Prostate gland (tissue), 2 donors: ENCODE measurements at regions not wholly inside any gene's neighbourhood (a gene's known extent, or its start where the extent isn't known, plus 50 kb on each side); places are given as distances from the start of the nearest gene placed in this dataset.
"Not testable (repeated sequence)": the region's sequence is repeated elsewhere in the genome, so short reads cannot be mapped to it uniquely, and the experiment has no call there.

Source experiments
- DNase-seq: peaks from one replicate; pipeline ENCODE4 v3.0.0-alpha.2; 2019; ENCODE audit warnings: low spot score
- H3K27ac ChIP-seq, 2 donors: fragments of 200-600 bp; sonication (generic); 2 replicates each; pipeline ENCODE4 v1.5.1; 2017 to 2019
- H3K27me3 ChIP-seq: fragments of 200-600 bp; sonication (generic); replicated peaks from 2 replicates; pipeline ENCODE4 v1.5.1; 2019; ENCODE audit not compliant: insufficient read depth
- H3K36me3 ChIP-seq, 2 donors: fragments of 200-600 bp; sonication (generic); 1 replicate in 1 of 2; 2 replicates in 1 of 2; pipeline versions ENCODE4 v1.5.1 to v1.8.1; 2017 to 2019
- H3K4me1 ChIP-seq: fragments of 200-600 bp; sonication (generic); replicated peaks from 2 replicates; pipeline ENCODE4 v1.5.1; 2019
- H3K4me3 ChIP-seq, 2 donors: fragments of 200-600 bp; sonication (generic); 2 replicates each; pipeline ENCODE4 v1.5.1; 2017 to 2019
- H3K9me3 ChIP-seq: fragments of 200-600 bp; sonication (generic); 2 replicates; pipeline ENCODE4 v1.5.1; 2017
- POLR2A ChIP-seq: fragments of 450-650 bp; IDR thresholded peaks from one replicate; pipeline ENCODE4 v1.6.1; 2016; ENCODE audit warnings: antibody characterized with exemption, mild to moderate bottlenecking
- POLR2AphosphoS5 ChIP-seq: sonication (generic); formaldehyde crosslinking; IDR thresholded peaks from one replicate; pipeline ENCODE4 v1.6.1; 2017; ENCODE audit warnings: antibody characterized with exemption
- WGBS: methylation state at CpG from one replicate; pipeline ENCODE4 v1.1.5; 2018; 5-methylcytosine and 5-hydroxymethylcytosine counted together
- intact Hi-C: fragments of 100-400 bp; cut with DNase I; formaldehyde crosslinking; loops from one replicate; pipeline ENCODE4 v1.14.2; 2022
- TF ChIP-seq, protein P1 (sequence below), 4 experiments: fragments of 200-600 bp in 2 of 4; fragments of 450-650 bp in 2 of 4; sonication (generic) in 2 of 4; IDR thresholded peaks; 1 replicate in 3 of 4; 2 replicates in 1 of 4; pipeline ENCODE4 v1.5.1; 2016 to 2019; ENCODE audit warnings: antibody characterized with exemption in 4 of 4, mild to moderate bottlenecking in 2 of 4, moderate library complexity in 2 of 4

DNA sequence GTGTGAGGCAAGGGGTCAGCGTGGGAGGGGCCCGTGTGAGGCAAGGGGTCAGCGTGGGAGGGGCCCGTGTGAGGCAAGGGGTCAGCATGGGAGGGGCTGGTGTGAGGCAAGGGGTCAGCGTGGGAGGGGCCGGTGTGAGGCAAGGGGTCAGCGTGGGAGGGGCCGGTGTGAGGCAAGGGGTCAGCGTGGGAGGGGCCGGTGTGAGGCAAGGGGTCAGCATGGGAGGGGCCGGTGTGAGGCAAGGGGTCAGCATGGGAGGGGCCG, 119.2 kb downstream of the SEPTIN14 start:
- H3K9me3 ChIP-seq, H3K27me3 ChIP-seq, DNase-seq, H3K4me3 ChIP-seq, intact Hi-C loops, H3K27ac ChIP-seq, H3K36me3 ChIP-seq, H3K4me1 ChIP-seq: not testable (repeated sequence)
- WGBS = 87% methylated on average over 12 of the region's 12 CpGs

GRCh38 chr7:55742651-55743453, 119.7 kb downstream of the SEPTIN14 start:
- H3K27me3 ChIP-seq, DNase-seq, H3K36me3 ChIP-seq, H3K4me3 ChIP-seq, intact Hi-C loops, H3K4me1 ChIP-seq, H3K27ac ChIP-seq, H3K9me3 ChIP-seq: not testable (repeated sequence)
- WGBS = 92% methylated on average over 36 of the region's 37 CpGs

DNA sequence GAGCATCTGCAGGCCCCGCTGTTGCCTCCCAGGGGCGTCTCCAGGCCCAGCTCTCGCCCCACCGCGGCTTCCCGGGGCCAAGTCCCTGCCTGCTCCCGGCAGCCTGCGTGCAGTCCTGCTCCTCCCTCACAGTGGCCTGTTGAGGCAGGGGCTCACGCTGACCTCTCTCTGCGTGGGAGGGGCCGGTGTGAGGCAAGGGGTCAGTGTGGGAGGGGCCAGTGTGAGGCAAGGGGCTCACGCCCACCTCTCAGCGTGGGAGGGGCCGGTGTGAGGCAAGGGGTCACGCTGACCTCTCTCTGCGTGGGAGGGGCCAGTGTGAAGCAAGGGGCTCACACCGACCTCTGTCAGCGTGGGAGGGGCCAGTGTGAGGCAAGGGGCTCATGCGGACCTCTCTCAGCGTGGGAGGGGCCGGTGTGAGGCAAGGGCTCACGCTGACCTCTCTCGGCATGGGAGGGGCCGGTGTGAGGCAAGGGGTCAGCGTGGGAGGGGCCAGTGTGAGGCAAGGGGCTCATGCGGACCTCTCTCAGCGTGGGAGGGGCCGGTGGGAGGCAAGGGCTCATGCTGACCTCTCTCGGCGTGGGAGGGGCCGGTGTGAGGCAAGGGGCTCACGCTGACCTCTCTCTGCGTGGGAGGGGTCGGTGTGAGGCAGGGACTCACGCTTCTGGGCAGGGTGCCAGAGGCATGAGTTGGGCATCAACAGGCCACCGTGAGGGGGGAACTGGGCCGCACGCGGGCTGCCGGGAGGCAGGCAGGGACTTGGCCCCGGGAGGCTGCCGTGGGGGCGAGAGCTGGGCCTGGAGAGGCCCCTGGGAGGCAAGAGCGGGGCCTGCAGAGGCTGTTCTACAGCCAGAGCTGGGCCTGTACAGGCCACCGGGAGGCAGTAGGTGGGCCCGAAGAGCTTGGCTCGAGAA, 120.6 kb downstream of the SEPTIN14 start:
- H3K36me3 ChIP-seq, H3K4me1 ChIP-seq, DNase-seq, H3K9me3 ChIP-seq, H3K27ac ChIP-seq, H3K4me3 ChIP-seq, intact Hi-C loops, H3K27me3 ChIP-seq: not testable (repeated sequence)
- WGBS = 89% methylated on average over 46 of the region's 47 CpGs

GRCh38 chr7:55740633-55741250, 121.8 kb downstream of the SEPTIN14 start:
- H3K27ac ChIP-seq, intact Hi-C loops, H3K4me1 ChIP-seq, H3K36me3 ChIP-seq, DNase-seq, H3K4me3 ChIP-seq, H3K27me3 ChIP-seq, H3K9me3 ChIP-seq: not testable (repeated sequence)
- 84% methylated on average over 24 of the region's 27 CpGs for WGBS

DNA sequence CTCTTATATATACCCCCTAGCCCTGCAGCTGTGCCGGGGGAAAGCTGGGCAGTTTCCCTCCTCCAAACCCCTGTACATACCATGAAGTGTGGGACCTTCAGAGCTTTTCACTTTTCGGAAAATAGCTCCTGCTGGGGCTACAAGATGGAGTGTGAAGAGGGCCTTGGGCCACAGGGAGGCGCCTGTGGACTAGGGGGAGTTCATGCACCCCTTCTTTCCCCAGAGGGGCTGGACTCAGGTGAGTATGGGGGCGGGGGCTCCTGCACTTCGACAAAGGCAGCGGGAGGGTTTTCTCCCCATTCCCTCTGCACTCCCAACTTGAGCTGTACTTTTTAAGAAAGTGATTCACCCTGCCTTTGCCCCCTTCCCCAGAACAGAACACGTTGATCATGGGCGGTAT, 122.5 kb downstream of the SEPTIN14 start:
- WGBS = 83% methylated on average over 8 of the region's 8 CpGs
- H3K4me3 ChIP-seq, H3K27me3 ChIP-seq, H3K9me3 ChIP-seq, H3K27ac ChIP-seq, DNase-seq, H3K36me3 ChIP-seq, H3K4me1 ChIP-seq, intact Hi-C loops: not testable (repeated sequence)

DNA sequence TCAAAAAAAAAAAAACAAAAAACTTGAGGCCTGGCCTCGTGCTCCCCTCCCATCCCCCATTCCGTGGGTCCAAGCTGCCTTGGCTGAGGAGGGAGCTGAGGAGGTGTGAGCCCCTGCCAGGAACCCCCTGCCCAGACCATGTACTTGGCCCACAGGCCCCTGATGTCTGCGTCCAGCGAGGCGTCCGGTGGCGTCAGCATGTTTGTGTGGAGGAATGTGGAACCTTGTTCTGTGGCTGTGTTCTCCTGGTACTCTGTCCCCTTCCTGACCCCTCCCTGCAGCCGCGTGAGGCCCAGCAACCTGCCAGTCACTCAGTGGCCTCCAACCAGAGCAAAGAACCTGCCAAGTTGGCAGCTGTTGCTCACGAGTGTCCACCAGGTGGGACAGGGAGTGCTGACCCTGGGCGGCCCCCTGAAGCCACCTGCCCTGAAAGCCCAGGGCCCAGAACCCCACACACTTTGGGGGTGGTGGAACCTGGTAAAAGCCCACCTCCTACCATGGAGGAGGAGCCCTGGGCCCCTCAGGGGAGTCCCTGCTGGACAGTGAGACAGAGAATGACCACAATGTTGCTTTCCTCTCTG, 125.8 kb downstream of the SEPTIN14 start:
- H3K27me3 ChIP-seq, H3K4me1 ChIP-seq, H3K36me3 ChIP-seq, H3K9me3 ChIP-seq, H3K27ac ChIP-seq, DNase-seq, intact Hi-C loops, H3K4me3 ChIP-seq: not testable (repeated sequence)
- 86% methylated on average over 11 of the region's 11 CpGs for WGBS

- no peaks in the 10 kb centered on the region for H3K27me3 ChIP-seq
- no peaks in the 10 kb centered on the region for H3K9me3 ChIP-seq
- no peak for DNase-seq
- TF ChIP-seq, protein P1, sequence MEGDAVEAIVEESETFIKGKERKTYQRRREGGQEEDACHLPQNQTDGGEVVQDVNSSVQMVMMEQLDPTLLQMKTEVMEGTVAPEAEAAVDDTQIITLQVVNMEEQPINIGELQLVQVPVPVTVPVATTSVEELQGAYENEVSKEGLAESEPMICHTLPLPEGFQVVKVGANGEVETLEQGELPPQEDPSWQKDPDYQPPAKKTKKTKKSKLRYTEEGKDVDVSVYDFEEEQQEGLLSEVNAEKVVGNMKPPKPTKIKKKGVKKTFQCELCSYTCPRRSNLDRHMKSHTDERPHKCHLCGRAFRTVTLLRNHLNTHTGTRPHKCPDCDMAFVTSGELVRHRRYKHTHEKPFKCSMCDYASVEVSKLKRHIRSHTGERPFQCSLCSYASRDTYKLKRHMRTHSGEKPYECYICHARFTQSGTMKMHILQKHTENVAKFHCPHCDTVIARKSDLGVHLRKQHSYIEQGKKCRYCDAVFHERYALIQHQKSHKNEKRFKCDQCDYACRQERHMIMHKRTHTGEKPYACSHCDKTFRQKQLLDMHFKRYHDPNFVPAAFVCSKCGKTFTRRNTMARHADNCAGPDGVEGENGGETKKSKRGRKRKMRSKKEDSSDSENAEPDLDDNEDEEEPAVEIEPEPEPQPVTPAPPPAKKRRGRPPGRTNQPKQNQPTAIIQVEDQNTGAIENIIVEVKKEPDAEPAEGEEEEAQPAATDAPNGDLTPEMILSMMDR (IDR thresholded peaks at IDR 0.05) = no peak
- TF ChIP-seq POLR2AphosphoS5 = no peak
- TF ChIP-seq POLR2A = no peak
- H3K27ac ChIP-seq = no peak overlapping the region
- intact Hi-C loops = no loop called here
- no peaks in the 10 kb centered on the region for H3K36me3 ChIP-seq
- WGBS = 27% methylated on average over 8 of the region's 8 CpGs
- H3K4me3 ChIP-seq = no peak overlapping the region
- H3K4me1 ChIP-seq = no peaks in the 10 kb centered on the region
Observed at GRCh38 chr7:55733241-55734140, 129.1 kb downstream of the SEPTIN14 start.
